GM10248 (cell line): ENCODE measurements at regions not wholly inside any gene's neighbourhood (a gene's known extent, or its start where the extent isn't known, plus 50 kb on each side); places are given as distances from the start of the nearest gene placed in this dataset.

Experiments
- CTCF ChIA-PET: fragments of 300-600 bp; sonication (Branson Sonifier 250); formaldehyde crosslinking; extraction: SDS; loops from one replicate; lab custom pipeline; 2021; ENCODE audit warnings: antibody characterized with exemption; lab: Yijun Ruan, JAX
- POLR2A ChIA-PET: fragments of 350-650 bp; sonication (Branson Sonifier 250); formaldehyde crosslinking; extraction: SDS; loops from one replicate; lab custom pipeline; 2020; ENCODE audit warnings: antibody characterized with exemption; lab: Yijun Ruan, JAX
- DNase-seq: peaks from one replicate; pipeline ENCODE4 v3.0.0; 2012; ENCODE audit errors: extremely low spot score
- CTCF ChIP-seq: IDR thresholded peaks from 2 replicates; pipeline ENCODE4 v1.5.1; 2012; ENCODE audit warnings: mild to moderate bottlenecking, low read depth; ENCODE audit errors: extremely low read depth, missing control alignments, control extremely low read depth

GRCh38 chr1:2961081-2961480 is 60.2 kb upstream of the ACTRT2 start:
- TF ChIP-seq CTCF, result no peak
- DNase-seq, result no peak
- ChIA-PET POLR2A (no interaction called here), CTCF (no interaction called here)

- no peak for DNase-seq
- POLR2A ChIA-PET, result no interaction called here
- no peak for TF ChIP-seq CTCF
- CTCF ChIA-PET, result no interaction called here
These were observed 59.6 kb upstream of the ACTRT2 start for GRCh38 chr1:2961661-2962060.

GRCh38 chr1:2962061-2962460 is 59.2 kb upstream of the ACTRT2 start:
- no peak for DNase-seq
- TF ChIP-seq CTCF, result no peak
- CTCF ChIA-PET, result no interaction called here
- POLR2A ChIA-PET, result no interaction called here

- no peak for DNase-seq
These were observed 58.7 kb upstream of the ACTRT2 start for GRCh38 chr1:2962541-2962940.

GRCh38 chr1:2962946-2963345 is 58.3 kb upstream of the ACTRT2 start:
- ChIA-PET POLR2A (no interaction called here), CTCF (no interaction called here)
- no peak for DNase-seq
- TF ChIP-seq CTCF, result no peak

More at GRCh38 chr1:2962541-2962940, 58.7 kb upstream of the ACTRT2 start:
- TF ChIP-seq CTCF, result no peak
- POLR2A ChIA-PET, result no interaction called here
- CTCF ChIA-PET, result no interaction called here

- no peak for TF ChIP-seq CTCF
- DNase-seq, result no peak
- POLR2A ChIA-PET, result no interaction called here
- CTCF ChIA-PET, result no interaction called here
These were observed 55.6 kb upstream of the ACTRT2 start for GRCh38 chr1:2965676-2966075.
